GM12878 (cell line): ENCODE measurements at regions not wholly inside any gene's neighbourhood (a gene's known extent, or its start where the extent isn't known, plus 50 kb on each side); places are given as distances from the start of the nearest gene placed in this dataset.

Experiments used
- ATAC-seq: fragments of 200-7000 bp; cut with Tn5 transposase; 3 replicates; pipeline ENCODE4 v1.9.1; 2020; ENCODE audit warnings: mild to moderate bottlenecking, moderate library complexity
- BruUV-seq: library from RNA; stranded (reverse); fragments of 400-500 nt; replicated peaks from 2 replicates; lab custom pipeline; 2021; lab: Mats Ljungman, UMichigan
- CTCF ChIA-PET: fragments of 300-600 bp; sonication (Branson Sonifier 250); formaldehyde crosslinking; extraction: SDS; loops from one replicate; lab custom pipeline; 2021; ENCODE audit warnings: inconsistent platforms; lab: Yijun Ruan, JAX
- POLR2A ChIA-PET: fragments of 350-600 bp; formaldehyde crosslinking; extraction: SDS; loops from one replicate; lab custom pipeline; 2021; ENCODE audit warnings: inconsistent platforms; lab: Charles Lee
- RAD21 ChIA-PET: fragments of 300-600 bp; sonication (Branson Sonifier 250); formaldehyde crosslinking; loops from one replicate; lab custom pipeline; 2023; ENCODE audit warnings: antibody characterized with exemption; ENCODE audit not compliant: unreplicated experiment; lab: Charles Lee
- SMC1A ChIA-PET: fragments of 300-600 bp; sonication (Branson Sonifier 250); formaldehyde crosslinking; loops from one replicate; lab custom pipeline; 2023; ENCODE audit not compliant: unreplicated experiment, uncharacterized antibody; lab: Charles Lee
- DNase-seq: peaks from one replicate; pipeline ENCODE4 v3.0.0-alpha.2; 2011; ENCODE audit warnings: low read depth, low spot score
- FAIRE-seq: peaks from 3 replicates; lab custom pipeline; 2011; peaks lifted over from hg19 to GRCh38; lab: Jason Lieb, UNC
- H2AFZ ChIP-seq: 2 replicates; pipeline ENCODE4 v1.6.0; 2011; ENCODE audit warnings: low read depth, low read length, control low read depth; ENCODE audit not compliant: control insufficient read depth
- H3K27ac ChIP-seq: 2 replicates; pipeline ENCODE4 v1.5.1; 2011; ENCODE audit warnings: control low read depth; ENCODE audit not compliant: control insufficient read depth, insufficient read depth
- H3K27me3 ChIP-seq, 2 experiments: replicated peaks in 1 of 2; 2 replicates each; pipeline versions ENCODE4 v1.6.0 to v1.6.1; 2011; ENCODE audit warnings: low read length in 1 of 2; ENCODE audit not compliant: control insufficient read depth in 2 of 2, insufficient read depth in 2 of 2
- H3K36me3 ChIP-seq, 2 experiments: 2 replicates each; pipeline ENCODE4 v1.5.1; 2011; ENCODE audit warnings: low read length in 1 of 2; ENCODE audit not compliant: control insufficient read depth in 2 of 2, insufficient read depth in 2 of 2
- H3K4me1 ChIP-seq: 2 replicates; pipeline ENCODE4 v1.6.1; 2011; ENCODE audit warnings: mild to moderate bottlenecking, low read length, moderate library complexity, mixed read lengths; ENCODE audit not compliant: control insufficient read depth, insufficient read depth
- H3K4me2 ChIP-seq: 2 replicates; pipeline ENCODE4 v1.6.0; 2011; ENCODE audit warnings: control low read depth; ENCODE audit not compliant: control insufficient read depth, insufficient read depth
- H3K4me3 ChIP-seq: fragments of 200-600 bp; sonication (generic); 2 replicates; pipeline ENCODE4 v1.5.1; 2016
- H3K79me2 ChIP-seq: 2 replicates; pipeline ENCODE4 v1.6.0; 2011; ENCODE audit warnings: low read length; ENCODE audit not compliant: control insufficient read depth, insufficient read depth
- H3K9ac ChIP-seq: 2 replicates; pipeline ENCODE4 v1.8.0; 2011; ENCODE audit warnings: low read length, control low read depth, mixed read lengths; ENCODE audit not compliant: control insufficient read depth, insufficient read depth
- H3K9me3 ChIP-seq: replicated peaks from 3 replicates; pipeline ENCODE4 v1.5.1; 2011; ENCODE audit warnings: mild to moderate bottlenecking, low read length; ENCODE audit not compliant: control insufficient read depth, insufficient read depth
- H4K20me1 ChIP-seq: 2 replicates; pipeline ENCODE4 v1.6.0; 2011; ENCODE audit not compliant: control insufficient read depth, insufficient read depth
- BCL11A ChIP-seq: IDR thresholded peaks from 2 replicates; pipeline ENCODE4 v1.6.1; 2011; ENCODE audit warnings: low read depth, low read length
- BCL3 ChIP-seq: IDR thresholded peaks from 2 replicates; pipeline ENCODE4 v1.6.1; 2011; ENCODE audit warnings: borderline replicate concordance, low read depth, mild to moderate bottlenecking, moderate library complexity, low read length; ENCODE audit not compliant: insufficient read depth, poor library complexity, severe bottlenecking
- DPF2 ChIP-seq: fragments of 450-650 bp; IDR thresholded peaks from 2 replicates; pipeline ENCODE4 v1.6.1; 2017; ENCODE audit warnings: mild to moderate bottlenecking
- FOXK2 ChIP-seq: fragments of 450-650 bp; IDR thresholded peaks from 2 replicates; pipeline ENCODE4 v1.6.1; 2017; ENCODE audit warnings: mild to moderate bottlenecking, moderate library complexity
- NKRF ChIP-seq: fragments of 450-650 bp; conservative IDR thresholded peaks from 2 replicates; pipeline ENCODE4 v1.6.1; 2017; ENCODE audit warnings: mild to moderate bottlenecking, moderate library complexity
- PAX5 ChIP-seq: IDR thresholded peaks from 2 replicates; pipeline ENCODE4 v1.6.1; 2011; ENCODE audit warnings: low read depth, low read length, borderline replicate concordance
- PBX3 ChIP-seq: IDR thresholded peaks from 2 replicates; pipeline ENCODE4 v1.6.1; 2011; ENCODE audit warnings: mild to moderate bottlenecking, low read depth, low read length, moderate library complexity; ENCODE audit not compliant: insufficient replicate concordance
- POLR2AphosphoS5 ChIP-seq: IDR thresholded peaks from 2 replicates; pipeline ENCODE4 v1.6.1; 2011; ENCODE audit warnings: mild to moderate bottlenecking, low read length, inconsistent platforms
- RB1 ChIP-seq: fragments of 450-650 bp; formaldehyde crosslinking; IDR thresholded peaks from 2 replicates; pipeline ENCODE4 v1.6.1; 2017; ENCODE audit warnings: mild to moderate bottlenecking, borderline replicate concordance
- RFX5 ChIP-seq: IDR thresholded peaks from 2 replicates; pipeline ENCODE4 v1.6.1; 2011; ENCODE audit warnings: low read depth, low read length, improper control_type of control experiment
- USF1 ChIP-seq: IDR thresholded peaks from 2 replicates; pipeline ENCODE4 v1.6.1; 2011; ENCODE audit warnings: borderline replicate concordance, low read depth, mild to moderate bottlenecking, moderate library complexity, mixed read lengths, low read length; ENCODE audit not compliant: insufficient read depth; ENCODE audit errors: extremely low read length
- ZBTB11 ChIP-seq: fragments of 450-650 bp; formaldehyde crosslinking; IDR thresholded peaks from 2 replicates; pipeline ENCODE4 v1.5.0; 2022; ENCODE audit warnings: mild to moderate bottlenecking, missing genetic modification characterization
- WGBS: methylation state at CpG from one replicate; pipeline ENCODE4 v1.1.6; 2016; ENCODE audit warnings: low lambda C conversion rate; ENCODE audit not compliant: insufficient replicate concordance, insufficient coverage; ENCODE audit errors: missing lambda C conversion rate; 5-methylcytosine and 5-hydroxymethylcytosine counted together
- in situ Hi-C: fragments of 300-500 bp; cut with MboI; formaldehyde crosslinking; loops from 9 replicates; pipeline ENCODE4 v1.14.3; 2018; ENCODE audit warnings: mixed read lengths
- intact Hi-C: fragments of 100-400 bp; cut with micrococcal nuclease; formaldehyde crosslinking; loops from one replicate; pipeline ENCODE4 v1.14.2; 2022; ENCODE audit not compliant: unreplicated experiment

- H3K9ac ChIP-seq = no peak overlapping the region
- no peak overlapping the region for H3K4me3 ChIP-seq
- no peaks in the 10 kb centered on the region for H3K36me3 ChIP-seq
- CTCF ChIA-PET = no interaction called here
- in situ Hi-C loops (no loop called here), intact Hi-C loops (loop anchor here (5.0 kb wide), 1 partner anchor 52 kb away; the partner anchor contains the start of gene IVNS1ABP)
- SMC1A ChIA-PET = interaction anchor here (0.8 kb wide), 1 partner anchor 186 kb away, joined by 3 read pairs; no protein-coding TSS in a partner anchor
- H3K79me2 ChIP-seq = no peaks in the 10 kb centered on the region
- POLR2A ChIA-PET = no interaction called here
- no peaks in the 10 kb centered on the region for H4K20me1 ChIP-seq
- ATAC-seq = no peak
- no peaks in the 10 kb centered on the region; the same call in 1 of the 3 replicates for H3K9me3 ChIP-seq
- BruUV-seq = no TSS peak
- RAD21 ChIA-PET = no interaction called here
- H3K4me1 ChIP-seq = no peaks in the 10 kb centered on the region; the same call in none of the 2 replicates
- H3K27me3 ChIP-seq = no peaks in the 10 kb centered on the region
- H3K27ac ChIP-seq = no peak overlapping the region
- no peak for FAIRE-seq
- DNase-seq = no peak
- H2AFZ ChIP-seq = no peak overlapping the region
- WGBS = 80% methylated on average over 1 of the region's 1 CpG
- no peak overlapping the region for H3K4me2 ChIP-seq
- TF ChIP-seq DPF2 (no peak), NKRF (no peak), USF1 (no peak), BCL11A (no peak), ZBTB11 (CRISPR knock-in tag) (no peak), RB1 (no peak), FOXK2 (no peak), RFX5 (no peak), POLR2AphosphoS5 (no peak), PAX5 (no peak), BCL3 (no peak), PBX3 (no peak)
Observed at GRCh38 chr1:185368913-185369491, 52.0 kb upstream of the IVNS1ABP start.
